GM12874 (cell line): ENCODE measurements at regions not wholly inside any gene's neighbourhood (a gene's known extent, or its start where the extent isn't known, plus 50 kb on each side); places are given as distances from the start of the nearest gene placed in this dataset.

ENCODE experiments used
- CTCF ChIP-seq: IDR thresholded peaks from 2 replicates; pipeline ENCODE4 v1.5.1; 2011; ENCODE audit warnings: low read depth, mild to moderate bottlenecking, control low read depth, low read length, moderate library complexity; ENCODE audit not compliant: insufficient read depth

- no peak for TF ChIP-seq CTCF
These were observed 94.4 kb upstream of the NAA20 start for GRCh38 chr20:19922716-19923115.

GRCh38 chr20:19923762-19924161 is 93.4 kb upstream of the NAA20 start:
- TF ChIP-seq CTCF: no peak

GRCh38 chr20:19924255-19924654 is 92.9 kb upstream of the NAA20 start:
- no peak for TF ChIP-seq CTCF

- TF ChIP-seq CTCF: no peak
These were observed 90.6 kb upstream of the NAA20 start for GRCh38 chr20:19926591-19926990.

GRCh38 chr20:19928328-19929011 is 88.7 kb upstream of the NAA20 start:
- no peak for TF ChIP-seq CTCF

- TF ChIP-seq CTCF: no peak
These were observed 88.2 kb upstream of the NAA20 start for GRCh38 chr20:19929012-19929360.

- TF ChIP-seq CTCF: no peak
These were observed 87.5 kb upstream of the NAA20 start for GRCh38 chr20:19929481-19930145.
